Thyroid gland (tissue), 4 donors: ENCODE measurements at regions not wholly inside any gene's neighbourhood (a gene's known extent, or its start where the extent isn't known, plus 50 kb on each side); places are given as distances from the start of the nearest gene placed in this dataset.

ENCODE experiments used
- DNase-seq, 2 donors: peaks; one replicate each; pipeline ENCODE4 v3.0.0-alpha.2; 2019
- H3K27ac ChIP-seq, 3 donors: fragments of 200-600 bp; sonication (generic); 1 replicate in 2 of 3; 2 replicates in 1 of 3; pipeline ENCODE4 v1.5.1; 2016 to 2019; ENCODE audit warnings: mild to moderate bottlenecking in 1 of 3, moderate library complexity in 1 of 3
- H3K27me3 ChIP-seq: fragments of 200-600 bp; sonication (generic); one replicate; pipeline ENCODE4 v1.5.1; 2019
- H3K36me3 ChIP-seq, 2 donors: fragments of 200-600 bp; sonication (generic); one replicate each; pipeline ENCODE4 v1.5.1; 2016 to 2019
- H3K4me1 ChIP-seq, 2 donors: fragments of 200-600 bp; sonication (generic); one replicate each; pipeline ENCODE4 v1.5.1; 2017 to 2019
- H3K4me3 ChIP-seq, 3 donors: fragments of 200-600 bp; sonication (generic); replicated peaks in 1 of 3; 1 replicate in 2 of 3; 2 replicates in 1 of 3; pipeline ENCODE4 v1.5.1; 2016; ENCODE audit warnings: mild to moderate bottlenecking in 1 of 3
- H3K9me3 ChIP-seq: fragments of 200-600 bp; sonication (generic); one replicate; pipeline ENCODE4 v1.5.1; 2017
- POLR2A ChIP-seq, 2 donors: fragments of 450-650 bp; IDR thresholded peaks; one replicate each; pipeline ENCODE4 v1.6.1; 2017; ENCODE audit warnings: antibody characterized with exemption in 2 of 2, mild to moderate bottlenecking in 2 of 2, moderate library complexity in 1 of 2
- WGBS, 2 donors: methylation state at CpG; one replicate each; pipeline ENCODE4 v1.1.5; 2017; 5-methylcytosine and 5-hydroxymethylcytosine counted together
- intact Hi-C: fragments of 100-400 bp; cut with DNase I; formaldehyde crosslinking; loops from one replicate; pipeline ENCODE4 v1.15.1; 2023
- TF ChIP-seq, protein P1 (sequence below), 6 experiments: fragments of 200-600 bp in 3 of 6; fragments of 450-650 bp in 3 of 6; sonication (generic) in 3 of 6; IDR thresholded peaks; one replicate each; pipeline ENCODE4 v1.5.1; 2016 to 2019; ENCODE audit warnings: antibody characterized with exemption in 6 of 6, mild to moderate bottlenecking in 2 of 6, inconsistent platforms in 1 of 6, moderate library complexity in 1 of 6

DNA sequence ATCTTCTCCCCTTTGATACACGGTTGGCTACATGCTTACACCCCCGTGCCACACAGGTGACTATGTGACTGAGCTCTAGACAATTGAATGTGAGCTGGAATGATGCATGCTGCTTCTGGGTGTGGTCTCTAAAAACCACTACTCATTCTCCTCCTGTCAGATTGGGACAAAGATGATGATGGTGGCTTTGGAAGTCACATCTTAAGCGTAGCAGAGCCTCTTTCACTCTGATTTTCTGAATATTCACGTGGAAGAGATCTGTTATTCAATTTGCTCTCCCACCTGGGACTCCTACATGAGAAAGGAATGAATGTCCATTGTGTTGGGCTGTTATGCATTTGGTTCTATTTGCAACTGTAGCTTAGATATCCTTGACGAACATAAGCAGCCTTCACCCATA, 763.6 kb upstream of the EEF2KMT start:
- no peak for TF ChIP-seq POLR2A (IDR thresholded peaks at IDR 0.05)
- TF ChIP-seq, protein P1, sequence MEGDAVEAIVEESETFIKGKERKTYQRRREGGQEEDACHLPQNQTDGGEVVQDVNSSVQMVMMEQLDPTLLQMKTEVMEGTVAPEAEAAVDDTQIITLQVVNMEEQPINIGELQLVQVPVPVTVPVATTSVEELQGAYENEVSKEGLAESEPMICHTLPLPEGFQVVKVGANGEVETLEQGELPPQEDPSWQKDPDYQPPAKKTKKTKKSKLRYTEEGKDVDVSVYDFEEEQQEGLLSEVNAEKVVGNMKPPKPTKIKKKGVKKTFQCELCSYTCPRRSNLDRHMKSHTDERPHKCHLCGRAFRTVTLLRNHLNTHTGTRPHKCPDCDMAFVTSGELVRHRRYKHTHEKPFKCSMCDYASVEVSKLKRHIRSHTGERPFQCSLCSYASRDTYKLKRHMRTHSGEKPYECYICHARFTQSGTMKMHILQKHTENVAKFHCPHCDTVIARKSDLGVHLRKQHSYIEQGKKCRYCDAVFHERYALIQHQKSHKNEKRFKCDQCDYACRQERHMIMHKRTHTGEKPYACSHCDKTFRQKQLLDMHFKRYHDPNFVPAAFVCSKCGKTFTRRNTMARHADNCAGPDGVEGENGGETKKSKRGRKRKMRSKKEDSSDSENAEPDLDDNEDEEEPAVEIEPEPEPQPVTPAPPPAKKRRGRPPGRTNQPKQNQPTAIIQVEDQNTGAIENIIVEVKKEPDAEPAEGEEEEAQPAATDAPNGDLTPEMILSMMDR (IDR thresholded peaks at IDR 0.05) = no peak

DNA sequence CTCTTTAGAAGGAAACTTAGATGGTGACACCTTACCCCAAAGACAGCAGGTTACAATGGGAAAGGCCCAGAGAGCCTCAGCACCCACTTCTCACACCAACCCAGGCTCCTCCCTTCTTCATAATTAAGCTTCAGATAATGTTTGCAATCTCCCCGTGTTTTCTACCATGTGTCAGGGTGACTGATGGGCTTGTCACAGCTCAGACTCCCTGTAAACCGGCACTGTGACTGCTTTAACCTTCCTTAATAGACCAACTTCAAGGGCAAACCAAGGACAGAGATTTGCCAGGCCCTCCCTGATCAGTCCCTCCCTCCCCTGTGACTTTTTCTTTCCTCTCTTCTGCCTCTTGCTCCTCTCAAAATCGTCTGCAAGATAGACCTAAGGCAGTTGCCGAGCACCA, 760.6 kb upstream of the EEF2KMT start:
- H3K9me3 ChIP-seq = no peaks in the 10 kb centered on the region
- intact Hi-C loops = no loop called here
- no peak overlapping the region for H3K4me3 ChIP-seq
- TF ChIP-seq, protein P1 (IDR thresholded peaks at IDR 0.05) = no peak
- TF ChIP-seq POLR2A (IDR thresholded peaks at IDR 0.05) = no peak
- no peaks in the 10 kb centered on the region for H3K27me3 ChIP-seq
- 42 to 48% methylated on average over 4 of the region's 4 CpGs for WGBS, 2 donors
- no peaks in the 10 kb centered on the region for H3K36me3 ChIP-seq
- no peak for DNase-seq
- no peaks in the 10 kb centered on the region for H3K4me1 ChIP-seq
- H3K27ac ChIP-seq = no peak overlapping the region

More for the DNA sequence above, 763.6 kb upstream of the EEF2KMT start:
- no peaks in the 10 kb centered on the region for H3K27me3 ChIP-seq
- H3K27ac ChIP-seq = no peak overlapping the region
- H3K4me3 ChIP-seq = no peak overlapping the region
- intact Hi-C loops = no loop called here
- no peaks in the 10 kb centered on the region for H3K36me3 ChIP-seq
- WGBS, 2 donors = 64 to 66% methylated on average over 5 of the region's 5 CpGs
- H3K4me1 ChIP-seq = no peaks in the 10 kb centered on the region
- DNase-seq = no peak
- no peaks in the 10 kb centered on the region for H3K9me3 ChIP-seq

DNA sequence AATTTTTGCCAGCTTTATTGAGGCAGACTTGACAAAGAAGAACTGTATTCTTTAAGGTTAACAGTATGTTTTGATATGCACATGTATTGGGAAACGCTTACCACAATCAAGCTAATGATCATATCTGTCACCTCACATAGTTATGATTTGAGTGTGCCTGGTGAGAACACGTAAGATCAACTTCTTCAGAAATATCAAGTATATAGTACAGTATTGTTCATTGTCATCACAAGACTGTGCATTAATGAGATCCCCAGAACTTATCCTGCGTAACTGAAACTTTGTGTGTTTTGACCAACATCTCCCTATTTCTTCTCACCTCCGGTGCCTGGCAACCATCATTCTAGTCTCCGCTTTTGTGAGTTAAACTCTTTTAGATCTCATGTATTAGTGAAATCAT, 756.4 kb upstream of the EEF2KMT start:
- Histone ChIP-seq H3K4me1 (no peaks in the 10 kb centered on the region), H3K9me3 (no peaks in the 10 kb centered on the region), H3K27ac (no peak overlapping the region), H3K36me3 (no peaks in the 10 kb centered on the region), H3K4me3 (no peak overlapping the region), H3K27me3 (no peaks in the 10 kb centered on the region)
- WGBS, 2 donors = 83 to 91% methylated on average over 5 of the region's 5 CpGs
- TF ChIP-seq POLR2A (IDR thresholded peaks at IDR 0.05) = no peak
- TF ChIP-seq, protein P1 (IDR thresholded peaks at IDR 0.05) = no peak
- intact Hi-C loops = no loop called here
- DNase-seq = no peak

DNA sequence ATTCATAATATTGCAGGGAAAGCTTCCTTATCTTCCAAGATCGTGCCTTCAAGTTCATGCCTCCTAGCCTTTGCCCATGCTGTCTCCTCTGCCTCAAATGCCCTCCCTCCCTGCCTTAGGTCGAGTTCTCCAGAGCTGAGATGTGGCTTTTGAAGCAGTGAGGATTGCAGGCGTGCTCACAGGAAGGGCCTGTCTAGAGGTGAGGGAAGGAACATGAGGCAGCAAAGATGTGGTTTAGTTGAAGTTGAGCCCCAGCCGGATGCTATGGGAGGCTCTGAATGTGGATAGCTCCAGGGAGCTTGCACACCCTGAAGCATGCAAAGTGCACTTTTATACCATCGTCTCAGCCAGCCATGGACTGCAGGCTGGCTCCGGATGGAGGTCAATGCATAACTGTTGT, 754.6 kb upstream of the EEF2KMT start:
- Histone ChIP-seq H3K9me3 (no peaks in the 10 kb centered on the region), H3K36me3 (no peaks in the 10 kb centered on the region), H3K27ac (no peak overlapping the region), H3K27me3 (no peaks in the 10 kb centered on the region), H3K4me1 (no peaks in the 10 kb centered on the region), H3K4me3 (no peak overlapping the region)
- TF ChIP-seq, protein P1 (IDR thresholded peaks at IDR 0.05) = no peak
- TF ChIP-seq POLR2A (IDR thresholded peaks at IDR 0.05) = no peak
- DNase-seq = no peak
- intact Hi-C loops = no loop called here
- 68 to 73% methylated on average over 6 of the region's 6 CpGs for WGBS, 2 donors

DNA sequence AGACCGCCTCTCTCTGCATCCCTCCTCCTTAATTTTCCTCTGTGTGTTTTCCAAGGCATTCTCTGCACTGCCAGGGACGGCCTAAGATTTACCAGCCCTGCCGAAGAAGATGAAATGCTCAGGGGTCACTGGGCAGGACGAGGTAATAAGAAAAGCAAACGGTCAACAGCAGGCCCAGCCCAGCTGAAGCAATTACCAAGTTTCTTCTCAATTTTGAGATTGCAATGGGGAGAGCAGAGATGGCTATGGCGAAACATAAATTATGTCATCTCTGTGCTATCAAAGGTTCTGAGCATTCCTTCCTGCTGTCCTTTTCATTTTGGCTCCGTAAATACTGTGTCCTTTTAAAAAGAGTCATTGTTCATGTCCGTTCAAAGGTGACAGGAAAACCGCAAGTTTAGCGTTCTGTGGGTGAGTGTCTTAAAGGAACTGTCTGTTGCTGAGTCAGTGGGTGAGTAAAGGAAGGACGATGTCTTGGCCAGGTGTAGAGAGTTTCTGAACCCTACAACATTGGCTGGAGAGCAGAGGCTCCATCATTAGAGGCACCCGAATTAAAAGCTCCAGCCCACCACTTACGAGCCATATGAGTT, 753.9 kb upstream of the EEF2KMT start:
- TF ChIP-seq, protein P1 (IDR thresholded peaks at IDR 0.05) = no peak
- no peak for TF ChIP-seq POLR2A (IDR thresholded peaks at IDR 0.05)

More for the DNA sequence above, 753.9 kb upstream of the EEF2KMT start:
- H3K9me3 ChIP-seq = no peaks in the 10 kb centered on the region
- intact Hi-C loops = no loop called here
- H3K27ac ChIP-seq = no peak overlapping the region
- H3K4me1 ChIP-seq = no peaks in the 10 kb centered on the region
- 65 to 72% methylated on average over 13 of the region's 13 CpGs for WGBS, 2 donors
- no peaks in the 10 kb centered on the region for H3K36me3 ChIP-seq
- H3K4me3 ChIP-seq = no peak overlapping the region
- no peak for DNase-seq
- H3K27me3 ChIP-seq = no peaks in the 10 kb centered on the region
